Testis (tissue), 2 donors: ENCODE measurements at regions not wholly inside any gene's neighbourhood (a gene's known extent, or its start where the extent isn't known, plus 50 kb on each side); places are given as distances from the start of the nearest gene placed in this dataset.

ENCODE experiments used
- DNase-seq: peaks from one replicate; pipeline ENCODE4 v3.0.0-alpha.2; 2019
- H3K27ac ChIP-seq, 2 donors: fragments of 200-600 bp; sonication (generic); one replicate each; pipeline ENCODE4 v1.5.1; 2019
- H3K27me3 ChIP-seq: fragments of 200-600 bp; sonication (generic); one replicate; pipeline ENCODE4 v1.5.1; 2019
- H3K36me3 ChIP-seq: fragments of 200-600 bp; sonication (generic); one replicate; pipeline ENCODE4 v1.5.1; 2017; ENCODE audit warnings: low read depth; ENCODE audit errors: missing control alignments
- H3K4me1 ChIP-seq: fragments of 200-600 bp; sonication (generic); one replicate; pipeline ENCODE4 v1.5.1; 2019
- H3K4me3 ChIP-seq, 2 donors: fragments of 200-600 bp; sonication (generic); one replicate each; pipeline ENCODE4 v1.5.1; 2017 to 2019
- H3K9me3 ChIP-seq: fragments of 200-600 bp; sonication (generic); one replicate; pipeline ENCODE4 v1.5.1; 2017
- POLR2A ChIP-seq: fragments of 450-650 bp; IDR thresholded peaks from one replicate; pipeline ENCODE4 v1.6.1; 2017; ENCODE audit warnings: antibody characterized with exemption, mild to moderate bottlenecking, moderate library complexity
- WGBS, 2 donors: methylation state at CpG; one replicate each; pipeline ENCODE4 v1.1.5; 2018; 5-methylcytosine and 5-hydroxymethylcytosine counted together
- intact Hi-C: fragments of 100-400 bp; cut with DNase I; formaldehyde crosslinking; loops from one replicate; pipeline ENCODE4 v1.15.1; 2023; ENCODE audit warnings: low total_unique reads
- TF ChIP-seq, protein P1 (sequence below), 3 experiments: fragments of 450-650 bp in 2 of 3; fragments of 200-600 bp in 1 of 3; sonication (generic) in 1 of 3; IDR thresholded peaks; one replicate each; pipeline ENCODE4 v1.5.1; 2016 to 2019; ENCODE audit warnings: antibody characterized with exemption in 3 of 3, mild to moderate bottlenecking in 2 of 3, moderate library complexity in 1 of 3

DNA sequence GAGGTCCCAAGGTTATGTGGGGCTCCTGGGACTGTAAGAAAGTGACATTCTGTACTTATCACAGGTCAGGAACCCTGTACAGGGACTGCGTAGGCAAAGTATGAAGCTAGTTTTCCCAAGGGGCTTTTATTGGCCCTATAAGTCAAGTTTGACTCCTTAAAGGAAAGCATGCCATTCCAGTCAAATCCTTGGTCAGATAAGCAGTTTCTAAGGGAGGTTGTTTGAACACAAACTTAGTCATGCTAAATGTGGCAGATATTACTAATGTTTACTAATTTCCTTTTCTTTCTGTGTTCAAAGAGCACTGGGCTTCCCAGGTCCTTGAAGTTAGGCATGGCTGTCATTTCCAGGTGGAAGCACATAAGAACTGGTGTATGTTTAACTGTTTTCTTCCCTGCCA is 472.4 kb downstream of the ATP23 start:
- Histone ChIP-seq H3K27ac (peak overlapping the region in 1 of 2 donors; percentile 54), H3K27me3 (no peaks in the 10 kb centered on the region), H3K36me3 (no peaks in the 10 kb centered on the region), H3K4me3 (no peak overlapping the region), H3K9me3 (no peaks in the 10 kb centered on the region), H3K4me1 (peaks cover 23% of the 10 kb centered on the region)
- 47 to 54% methylated on average over 1 of the region's 1 CpG for WGBS, 2 donors
- no peak for TF ChIP-seq POLR2A
- TF ChIP-seq, protein P1, sequence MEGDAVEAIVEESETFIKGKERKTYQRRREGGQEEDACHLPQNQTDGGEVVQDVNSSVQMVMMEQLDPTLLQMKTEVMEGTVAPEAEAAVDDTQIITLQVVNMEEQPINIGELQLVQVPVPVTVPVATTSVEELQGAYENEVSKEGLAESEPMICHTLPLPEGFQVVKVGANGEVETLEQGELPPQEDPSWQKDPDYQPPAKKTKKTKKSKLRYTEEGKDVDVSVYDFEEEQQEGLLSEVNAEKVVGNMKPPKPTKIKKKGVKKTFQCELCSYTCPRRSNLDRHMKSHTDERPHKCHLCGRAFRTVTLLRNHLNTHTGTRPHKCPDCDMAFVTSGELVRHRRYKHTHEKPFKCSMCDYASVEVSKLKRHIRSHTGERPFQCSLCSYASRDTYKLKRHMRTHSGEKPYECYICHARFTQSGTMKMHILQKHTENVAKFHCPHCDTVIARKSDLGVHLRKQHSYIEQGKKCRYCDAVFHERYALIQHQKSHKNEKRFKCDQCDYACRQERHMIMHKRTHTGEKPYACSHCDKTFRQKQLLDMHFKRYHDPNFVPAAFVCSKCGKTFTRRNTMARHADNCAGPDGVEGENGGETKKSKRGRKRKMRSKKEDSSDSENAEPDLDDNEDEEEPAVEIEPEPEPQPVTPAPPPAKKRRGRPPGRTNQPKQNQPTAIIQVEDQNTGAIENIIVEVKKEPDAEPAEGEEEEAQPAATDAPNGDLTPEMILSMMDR (IDR thresholded peaks at IDR 0.05), result no peak
- intact Hi-C loops, result no loop called here
- DNase-seq, result no peak

DNA sequence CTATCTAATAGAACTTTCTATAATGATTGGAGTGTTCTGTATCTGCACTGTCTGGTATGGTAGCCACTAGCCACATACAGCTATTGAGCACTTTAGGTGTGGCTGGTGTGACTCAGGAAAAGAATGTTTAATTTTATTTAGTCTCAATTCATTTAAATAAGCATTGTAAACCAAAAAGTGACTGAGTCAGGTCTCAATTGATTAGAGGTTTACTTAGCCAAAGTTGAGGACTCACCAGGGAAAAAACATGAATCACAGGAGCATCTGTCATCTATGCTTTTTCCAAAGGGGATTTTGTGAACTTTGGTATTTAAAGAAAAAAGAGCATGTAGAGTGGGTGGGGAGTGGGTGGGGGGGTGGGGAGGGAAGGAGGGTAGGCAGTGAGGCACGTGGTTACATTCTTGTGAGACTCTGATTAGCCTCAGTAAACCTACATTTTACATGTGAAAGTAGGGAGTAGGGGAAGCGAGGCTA is 473.1 kb downstream of the ATP23 start:
- Histone ChIP-seq H3K36me3 (no peaks in the 10 kb centered on the region), H3K27me3 (no peaks in the 10 kb centered on the region), H3K4me3 (no peak overlapping the region), H3K4me1 (peaks cover 21% of the 10 kb centered on the region), H3K27ac (peak overlapping the region in 1 of 2 donors; percentile 54), H3K9me3 (no peaks in the 10 kb centered on the region)
- 55 to 57% methylated on average over 2 of the region's 2 CpGs for WGBS, 2 donors
- DNase-seq, result no peak
- intact Hi-C loops, result no loop called here
- TF ChIP-seq, protein P1 (IDR thresholded peaks at IDR 0.05), result no peak
- TF ChIP-seq POLR2A, result no peak

GRCh38 chr12:58415716-58416115 is 474.3 kb downstream of the ATP23 start:
- Histone ChIP-seq H3K36me3 (no peaks in the 10 kb centered on the region), H3K4me1 (peaks cover 21% of the 10 kb centered on the region), H3K27ac (no peak overlapping the region), H3K4me3 (no peak overlapping the region), H3K27me3 (no peaks in the 10 kb centered on the region), H3K9me3 (no peaks in the 10 kb centered on the region)
- no peak for TF ChIP-seq POLR2A
- TF ChIP-seq, protein P1 (IDR thresholded peaks at IDR 0.05), result no peak
- DNase-seq, result no peak
- intact Hi-C loops, result no loop called here

DNA sequence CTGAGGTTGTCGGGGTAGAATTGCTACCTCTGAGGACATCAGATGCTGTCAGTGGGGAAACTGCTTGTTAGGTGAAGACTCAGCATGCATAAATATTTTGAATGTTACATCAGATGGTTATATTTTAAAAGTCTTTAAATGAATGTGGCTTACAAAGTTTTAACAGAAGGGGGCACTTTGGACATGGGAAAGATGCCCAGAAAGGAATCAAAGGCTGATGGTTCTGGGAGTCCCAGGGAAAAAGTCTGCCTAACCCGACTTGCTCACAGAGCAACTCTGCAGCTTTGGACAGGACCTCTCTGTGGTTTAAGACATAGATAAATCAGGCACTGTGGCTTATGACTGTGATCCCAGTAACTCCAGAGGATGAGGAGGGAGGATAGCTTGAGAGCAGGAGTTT is 474.9 kb downstream of the ATP23 start:
- intact Hi-C loops, result no loop called here
- DNase-seq, result no peak
- Histone ChIP-seq H3K27ac (no peak overlapping the region), H3K27me3 (no peaks in the 10 kb centered on the region), H3K36me3 (no peaks in the 10 kb centered on the region), H3K4me1 (peaks cover 21% of the 10 kb centered on the region), H3K9me3 (no peaks in the 10 kb centered on the region), H3K4me3 (no peak overlapping the region)
- WGBS, 2 donors, result 39 to 53% methylated on average over 2 of the region's 2 CpGs
- TF ChIP-seq, protein P1 (IDR thresholded peaks at IDR 0.05), result no peak
- no peak for TF ChIP-seq POLR2A

- Histone ChIP-seq H3K36me3 (no peaks in the 10 kb centered on the region), H3K27me3 (no peaks in the 10 kb centered on the region), H3K4me3 (no peak overlapping the region), H3K4me1 (no peaks in the 10 kb centered on the region), H3K27ac (no peak overlapping the region), H3K9me3 (no peaks in the 10 kb centered on the region)
- DNase-seq, result no peak
- intact Hi-C loops, result no loop called here
- 64 to 75% methylated on average over 11 to 13 of the region's 13 CpGs for WGBS, 2 donors
- TF ChIP-seq, protein P1 (IDR thresholded peaks at IDR 0.05), result no peak
- no peak for TF ChIP-seq POLR2A
These were observed 477.9 kb downstream of the ATP23 start for GRCh38 chr12:58419196-58419760.
